Endodermal cell (in vitro differentiated cells): ENCODE measurements at regions not wholly inside any gene's neighbourhood (a gene's known extent, or its start where the extent isn't known, plus 50 kb on each side); places are given as distances from the start of the nearest gene placed in this dataset.

Experiments
- DNase-seq: peaks from one replicate; pipeline ENCODE4 v3.0.0-alpha.2; 2017
- H3K27ac ChIP-seq: 2 replicates; pipeline ENCODE4 v1.5.1; 2013; ENCODE audit warnings: mild to moderate bottlenecking, low read depth, low read length, moderate library complexity
- H3K27me3 ChIP-seq: 2 replicates; pipeline ENCODE4 v1.6.1; 2013; ENCODE audit warnings: mild to moderate bottlenecking, low read length, moderate library complexity; ENCODE audit not compliant: insufficient read depth, control insufficient read depth, poor library complexity, severe bottlenecking
- H3K36me3 ChIP-seq: 2 replicates; pipeline ENCODE4 v1.7.0; 2013; ENCODE audit warnings: mild to moderate bottlenecking, low read length, moderate library complexity; ENCODE audit not compliant: control insufficient read depth, insufficient read depth
- H3K4me1 ChIP-seq: one replicate; pipeline ENCODE4 v1.7.0; 2013; ENCODE audit warnings: low read length; ENCODE audit not compliant: control insufficient read depth, insufficient read depth
- H3K4me3 ChIP-seq: 2 replicates; pipeline ENCODE4 v1.5.1; 2013; ENCODE audit warnings: mild to moderate bottlenecking, low read length, moderate library complexity
- H3K9ac ChIP-seq: 2 replicates; pipeline ENCODE4 v1.6.1; 2013; ENCODE audit warnings: mild to moderate bottlenecking, low read length, moderate library complexity; ENCODE audit not compliant: poor library complexity, severe bottlenecking; ENCODE audit errors: extremely low read depth
- H3K9me3 ChIP-seq: 2 replicates; pipeline ENCODE4 v1.6.1; 2013; ENCODE audit warnings: mild to moderate bottlenecking, low read length, moderate library complexity; ENCODE audit not compliant: control insufficient read depth
- H3K27ac Mint-ChIP-seq: 2 replicates; pipeline ENCODE4 v1.8.0; 2020; ENCODE audit warnings: mixed read lengths
- H3K27me3 Mint-ChIP-seq: 2 replicates; pipeline ENCODE4 v1.8.0; 2021; ENCODE audit warnings: mild to moderate bottlenecking, mixed read lengths; ENCODE audit not compliant: insufficient read depth
- H3K36me3 Mint-ChIP-seq: 2 replicates; pipeline ENCODE4 v1.8.0; 2020; ENCODE audit warnings: low read depth, mixed read lengths
- H3K4me1 Mint-ChIP-seq: 2 replicates; pipeline ENCODE4 v1.8.0; 2020; ENCODE audit warnings: mixed read lengths
- H3K4me3 Mint-ChIP-seq: 2 replicates; pipeline ENCODE4 v1.8.0; 2020; ENCODE audit warnings: mild to moderate bottlenecking, moderate library complexity, mixed read lengths
- H3K9me3 Mint-ChIP-seq: 2 replicates; pipeline ENCODE4 v1.8.0; 2020; ENCODE audit warnings: mild to moderate bottlenecking, mixed read lengths
- CTCF ChIP-seq: fragments of 200-600 bp; sonication (generic); conservative IDR thresholded peaks from 2 replicates; pipeline ENCODE4 v1.5.0; 2021; ENCODE audit warnings: antibody characterized with exemption, mild to moderate bottlenecking
- WGBS, 2 experiments: methylation state at CpG; one replicate each; pipeline versions ENCODE4 v1.1.5 to v1.1.7; 2013; ENCODE audit warnings: missing lambda C conversion rate in 2 of 2, mixed read lengths in 1 of 2; ENCODE audit not compliant: insufficient coverage in 1 of 2, insufficient read length in 1 of 2; 5-methylcytosine and 5-hydroxymethylcytosine counted together

DNA sequence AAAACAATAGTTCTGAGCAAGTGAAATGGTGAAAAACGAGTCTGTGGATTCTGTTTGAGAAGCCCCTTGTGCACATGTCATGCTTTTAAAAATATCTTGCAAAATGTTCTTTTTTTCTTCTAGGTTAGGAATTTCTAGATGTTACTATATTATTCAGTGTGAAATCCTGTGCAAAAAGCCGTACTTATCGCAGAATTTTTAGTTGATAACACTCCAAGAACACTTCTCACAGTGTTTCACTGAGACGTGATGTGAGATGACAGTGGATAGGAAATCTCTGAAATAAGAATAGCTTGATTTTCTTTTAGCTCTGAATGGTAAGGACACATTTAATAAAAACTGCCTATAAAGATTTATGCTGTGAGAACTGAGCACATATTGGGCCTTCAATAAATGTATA is 234.5 kb downstream of the SNAPC1 start:
- Histone ChIP-seq H3K9me3 (no peaks in the 10 kb centered on the region), H3K4me1 (no peaks in the 10 kb centered on the region), H3K36me3 (no peaks in the 10 kb centered on the region), H3K27ac (no peak overlapping the region), H3K9ac (no peak overlapping the region), H3K4me3 (no peak overlapping the region), H3K27me3 (no peaks in the 10 kb centered on the region)
- H3K4me3 Mint-ChIP-seq = no peak overlapping the region
- no peak for TF ChIP-seq CTCF
- no peaks in the 10 kb centered on the region for H3K36me3 Mint-ChIP-seq
- H3K9me3 Mint-ChIP-seq = no peaks in the 10 kb centered on the region
- 91 to 93% methylated on average over 1 to 4 of the region's 4 CpGs for WGBS, 2 experiments
- no peak for DNase-seq
- no peaks in the 10 kb centered on the region for H3K27me3 Mint-ChIP-seq
- H3K27ac Mint-ChIP-seq = no peak overlapping the region
- H3K4me1 Mint-ChIP-seq = peaks cover 12% of the 10 kb centered on the region

- no peak overlapping the region for H3K27ac Mint-ChIP-seq
- Histone ChIP-seq H3K36me3 (no peaks in the 10 kb centered on the region), H3K4me1 (no peaks in the 10 kb centered on the region), H3K4me3 (no peak overlapping the region), H3K27ac (no peak overlapping the region), H3K9ac (no peak overlapping the region), H3K27me3 (no peaks in the 10 kb centered on the region), H3K9me3 (no peaks in the 10 kb centered on the region)
- TF ChIP-seq CTCF = no peak
- H3K4me1 Mint-ChIP-seq = peaks cover 10% of the 10 kb centered on the region
- no peaks in the 10 kb centered on the region for H3K9me3 Mint-ChIP-seq
- no peaks in the 10 kb centered on the region for H3K36me3 Mint-ChIP-seq
- DNase-seq = no peak
- H3K27me3 Mint-ChIP-seq = no peaks in the 10 kb centered on the region
- H3K4me3 Mint-ChIP-seq = no peak overlapping the region
These were observed 234.9 kb downstream of the SNAPC1 start for GRCh38 chr14:61997161-61997560.

DNA sequence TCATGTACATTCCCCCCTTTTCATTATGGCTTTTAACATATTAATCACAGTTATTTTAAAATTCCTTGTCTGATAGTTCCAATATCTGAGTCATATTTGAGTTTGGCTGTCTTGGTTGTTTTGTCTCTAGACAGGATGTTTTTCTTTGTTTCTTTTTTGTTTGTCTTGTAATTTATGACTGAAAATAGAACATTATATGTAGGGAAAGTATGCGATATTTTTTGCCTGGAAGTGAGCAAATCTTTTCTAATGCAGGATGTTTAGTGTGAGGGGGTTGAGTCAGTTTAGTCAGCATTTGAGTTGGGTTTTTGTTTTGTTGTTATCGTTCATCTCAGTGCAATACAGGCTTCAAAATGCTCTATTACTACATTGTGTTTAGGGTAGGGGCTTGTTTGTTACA is 239.7 kb downstream of the SNAPC1 start:
- Mint-ChIP-seq H3K27me3 (no peaks in the 10 kb centered on the region), H3K36me3 (no peaks in the 10 kb centered on the region), H3K4me1 (peaks cover 5% of the 10 kb centered on the region), H3K9me3 (peaks cover 6% of the 10 kb centered on the region), H3K27ac (no peak overlapping the region), H3K4me3 (no peak overlapping the region)
- Histone ChIP-seq H3K4me3 (no peak overlapping the region), H3K27ac (no peak overlapping the region), H3K9me3 (no peaks in the 10 kb centered on the region), H3K9ac (no peak overlapping the region), H3K36me3 (no peaks in the 10 kb centered on the region), H3K4me1 (no peaks in the 10 kb centered on the region), H3K27me3 (no peaks in the 10 kb centered on the region)
- no peak for DNase-seq
- TF ChIP-seq CTCF = no peak
- WGBS, 2 experiments = 91% methylated on average over 2 of the region's 2 CpGs; no CpG with 5 or more reads in 1 of the 2 experiments
